DOHH2 (cell line): ENCODE measurements at regions not wholly inside any gene's neighbourhood (a gene's known extent, or its start where the extent isn't known, plus 50 kb on each side); places are given as distances from the start of the nearest gene placed in this dataset.

Experiments used
- H3F3A ChIP-seq: fragments of 200-600 bp; sonication (generic), shearing (Covaris generic); 2 replicates; pipeline ENCODE4 v1.6.0; 2016; ENCODE audit warnings: antibody characterized with exemption, mild to moderate bottlenecking; ENCODE audit not compliant: control insufficient read depth, insufficient read depth
- H3K27ac ChIP-seq: fragments of 200-600 bp; sonication (generic); 2 replicates; pipeline ENCODE4 v1.5.1; 2014; ENCODE audit warnings: low read depth, mild to moderate bottlenecking, low read length, moderate library complexity
- H3K27me3 ChIP-seq: fragments of 200-600 bp; sonication (generic); 2 replicates; pipeline ENCODE4 v1.6.1; 2014; ENCODE audit warnings: mild to moderate bottlenecking, low read length, mixed read lengths; ENCODE audit not compliant: control insufficient read depth
- H3K36me3 ChIP-seq: fragments of 200-600 bp; sonication (generic); 2 replicates; pipeline ENCODE4 v1.6.1; 2014; ENCODE audit warnings: mild to moderate bottlenecking, low read length, moderate library complexity, mixed read lengths; ENCODE audit not compliant: control insufficient read depth
- H3K4me1 ChIP-seq: fragments of 200-600 bp; sonication (generic); 2 replicates; pipeline ENCODE4 v1.6.1; 2014; ENCODE audit warnings: mild to moderate bottlenecking, low read length, mixed read lengths; ENCODE audit not compliant: control insufficient read depth
- H3K4me2 ChIP-seq: fragments of 200-600 bp; sonication (generic); 2 replicates; pipeline ENCODE4 v1.6.0; 2014; ENCODE audit warnings: mild to moderate bottlenecking, low read length, moderate library complexity
- H3K4me3 ChIP-seq: fragments of 200-600 bp; sonication (generic); 2 replicates; pipeline ENCODE4 v1.5.1; 2014; ENCODE audit warnings: mild to moderate bottlenecking, low read length, mixed read lengths
- H3K79me2 ChIP-seq: fragments of 200-600 bp; sonication (generic); 2 replicates; pipeline ENCODE4 v1.6.1; 2014; ENCODE audit warnings: mild to moderate bottlenecking, low read length, mixed read lengths; ENCODE audit not compliant: control insufficient read depth
- H3K9me2 ChIP-seq: fragments of 200-600 bp; sonication (generic); replicated peaks from 2 replicates; pipeline ENCODE4 v1.6.1; 2014; ENCODE audit warnings: mild to moderate bottlenecking, low read length, mixed read lengths; ENCODE audit not compliant: control insufficient read depth
- H3K9me3 ChIP-seq: fragments of 200-600 bp; sonication (generic); 2 replicates; pipeline ENCODE4 v1.6.1; 2014; ENCODE audit warnings: antibody characterized with exemption, low read length, mixed read lengths; ENCODE audit not compliant: control insufficient read depth, insufficient read depth
- H4K20me1 ChIP-seq: fragments of 200-600 bp; sonication (generic); 2 replicates; pipeline ENCODE4 v1.6.0; 2014; ENCODE audit warnings: low read depth, mild to moderate bottlenecking, antibody characterized with exemption, low read length, moderate library complexity; ENCODE audit not compliant: control insufficient read depth, insufficient read depth
- EZH2phosphoT487 ChIP-seq: fragments of 200-600 bp; sonication (generic); IDR thresholded peaks from 2 replicates; pipeline ENCODE4 v1.6.1; 2017; ENCODE audit warnings: borderline replicate concordance, mild to moderate bottlenecking, antibody characterized with exemption, low read length, moderate library complexity, mixed read lengths
- TF ChIP-seq, protein P1 (sequence below): fragments of 200-600 bp; sonication (generic); IDR thresholded peaks from one replicate; pipeline ENCODE4 v1.5.1; 2014; ENCODE audit warnings: antibody characterized with exemption, mild to moderate bottlenecking, low read depth, low read length; ENCODE audit not compliant: poor library complexity, severe bottlenecking

DNA sequence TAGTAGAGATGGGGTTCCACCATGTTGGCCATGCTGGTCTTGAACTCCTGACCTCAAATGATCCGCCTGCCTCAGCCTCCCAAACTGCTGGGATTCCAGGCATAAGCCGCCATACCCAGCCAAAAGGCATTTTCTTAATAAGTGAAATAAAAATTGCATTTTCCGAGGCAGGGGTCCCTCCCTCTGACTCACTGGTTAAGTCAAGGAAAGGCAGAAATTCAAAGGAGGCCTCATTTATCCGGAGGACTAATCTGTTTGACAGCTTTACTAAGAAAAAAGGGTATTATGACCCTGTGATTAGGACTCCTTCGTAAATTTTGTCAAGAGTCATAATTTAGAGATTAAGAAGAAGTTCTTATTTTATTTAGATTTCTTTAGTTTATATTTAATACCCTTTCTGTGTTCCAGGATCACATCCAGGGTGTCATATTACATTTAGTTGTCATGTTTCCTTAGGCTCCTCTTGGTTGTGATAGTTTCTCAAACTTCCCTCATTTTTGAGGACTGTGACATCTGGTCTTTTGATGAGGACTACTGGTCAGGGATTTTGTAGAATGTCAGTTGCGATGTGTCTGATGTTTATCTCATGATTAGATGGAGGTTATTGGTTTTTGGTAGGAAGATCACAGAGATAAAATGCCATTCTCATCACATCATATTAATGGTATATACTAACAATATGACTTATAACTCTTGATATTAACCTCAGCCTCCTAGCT is 753.7 kb upstream of the AMOT start:
- Histone ChIP-seq H3K27ac (no peak overlapping the region), H3K9me2 (no peaks in the 10 kb centered on the region), H3K36me3 (no peaks in the 10 kb centered on the region), H3K27me3 (no peaks in the 10 kb centered on the region), H3K4me3 (no peak overlapping the region), H3F3A (no peaks in the 10 kb centered on the region), H4K20me1 (no peaks in the 10 kb centered on the region), H3K4me2 (no peak overlapping the region), H3K4me1 (no peaks in the 10 kb centered on the region), H3K79me2 (no peaks in the 10 kb centered on the region), H3K9me3 (no peaks in the 10 kb centered on the region)
- TF ChIP-seq, protein P1, sequence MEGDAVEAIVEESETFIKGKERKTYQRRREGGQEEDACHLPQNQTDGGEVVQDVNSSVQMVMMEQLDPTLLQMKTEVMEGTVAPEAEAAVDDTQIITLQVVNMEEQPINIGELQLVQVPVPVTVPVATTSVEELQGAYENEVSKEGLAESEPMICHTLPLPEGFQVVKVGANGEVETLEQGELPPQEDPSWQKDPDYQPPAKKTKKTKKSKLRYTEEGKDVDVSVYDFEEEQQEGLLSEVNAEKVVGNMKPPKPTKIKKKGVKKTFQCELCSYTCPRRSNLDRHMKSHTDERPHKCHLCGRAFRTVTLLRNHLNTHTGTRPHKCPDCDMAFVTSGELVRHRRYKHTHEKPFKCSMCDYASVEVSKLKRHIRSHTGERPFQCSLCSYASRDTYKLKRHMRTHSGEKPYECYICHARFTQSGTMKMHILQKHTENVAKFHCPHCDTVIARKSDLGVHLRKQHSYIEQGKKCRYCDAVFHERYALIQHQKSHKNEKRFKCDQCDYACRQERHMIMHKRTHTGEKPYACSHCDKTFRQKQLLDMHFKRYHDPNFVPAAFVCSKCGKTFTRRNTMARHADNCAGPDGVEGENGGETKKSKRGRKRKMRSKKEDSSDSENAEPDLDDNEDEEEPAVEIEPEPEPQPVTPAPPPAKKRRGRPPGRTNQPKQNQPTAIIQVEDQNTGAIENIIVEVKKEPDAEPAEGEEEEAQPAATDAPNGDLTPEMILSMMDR, result no peak
- no peak for TF ChIP-seq EZH2phosphoT487

DNA sequence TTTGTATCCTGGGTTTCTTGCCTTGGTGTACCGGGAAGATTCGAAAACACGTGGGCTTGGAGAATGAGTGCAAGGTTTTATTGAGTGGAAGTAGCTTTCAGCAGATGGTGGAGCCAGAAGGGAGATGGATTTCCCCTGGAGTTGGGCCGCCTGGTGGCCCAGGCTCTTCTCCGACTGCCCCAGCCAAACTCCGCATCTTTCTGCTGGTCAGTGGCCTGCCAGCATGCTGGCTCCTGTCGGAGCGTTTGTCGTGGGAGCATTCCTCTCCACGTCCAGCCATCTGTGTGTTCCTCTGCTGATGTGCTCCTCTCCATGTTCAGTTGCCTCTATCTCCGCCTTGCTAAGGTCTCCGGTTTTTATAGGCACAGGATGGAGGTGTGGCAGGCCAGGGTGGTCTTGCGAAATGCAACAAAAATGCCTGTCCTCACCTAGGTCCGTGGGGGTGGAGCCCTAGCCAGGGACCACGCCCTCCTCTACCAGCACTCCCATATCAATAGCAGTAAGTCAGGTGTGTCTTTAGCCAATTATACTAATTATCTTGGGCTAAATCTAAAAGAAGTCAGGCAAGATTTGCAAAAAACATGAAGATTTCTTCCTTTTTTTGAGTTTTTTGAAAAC is 745.8 kb upstream of the AMOT start:
- Histone ChIP-seq H3F3A (no peaks in the 10 kb centered on the region), H3K9me2 (no peaks in the 10 kb centered on the region), H3K36me3 (no peaks in the 10 kb centered on the region), H4K20me1 (no peaks in the 10 kb centered on the region), H3K27ac (no peak overlapping the region), H3K27me3 (no peaks in the 10 kb centered on the region), H3K4me2 (no peak overlapping the region), H3K79me2 (no peaks in the 10 kb centered on the region), H3K9me3 (no peaks in the 10 kb centered on the region), H3K4me1 (no peaks in the 10 kb centered on the region), H3K4me3 (no peak overlapping the region)
- TF ChIP-seq EZH2phosphoT487, result no peak
- TF ChIP-seq, protein P1, result no peak

DNA sequence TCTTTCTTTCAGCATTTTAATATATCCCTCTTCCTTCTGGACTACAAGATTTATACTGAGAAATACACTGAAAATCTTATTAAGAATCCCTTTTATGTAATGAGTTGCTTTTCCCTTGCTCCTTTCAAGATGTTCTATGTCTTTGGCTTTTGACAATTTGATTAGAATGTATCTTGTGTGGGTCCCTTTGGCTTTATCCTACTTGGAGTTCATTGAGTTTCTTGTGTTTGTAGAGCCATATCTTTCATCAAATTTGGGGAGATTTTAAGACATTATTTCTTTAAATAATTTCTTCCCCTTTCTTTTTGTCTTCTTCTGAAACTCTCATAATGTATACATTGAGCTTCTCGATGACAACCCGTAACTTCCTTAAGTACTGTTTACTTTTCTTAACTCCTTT is 739.9 kb upstream of the AMOT start:
- Histone ChIP-seq H3K27me3 (no peaks in the 10 kb centered on the region), H3K79me2 (no peaks in the 10 kb centered on the region), H3K4me3 (no peak overlapping the region), H3K27ac (no peak overlapping the region), H3K4me1 (no peaks in the 10 kb centered on the region), H4K20me1 (no peaks in the 10 kb centered on the region), H3K36me3 (no peaks in the 10 kb centered on the region), H3K4me2 (no peak overlapping the region), H3F3A (no peaks in the 10 kb centered on the region), H3K9me2 (no peaks in the 10 kb centered on the region), H3K9me3 (no peaks in the 10 kb centered on the region)
- TF ChIP-seq EZH2phosphoT487, result no peak
- TF ChIP-seq, protein P1, result no peak
